Cardiac fibroblast (primary cell): ENCODE measurements at regions not wholly inside any gene's neighbourhood (a gene's known extent, or its start where the extent isn't known, plus 50 kb on each side); places are given as distances from the start of the nearest gene placed in this dataset.

ENCODE experiments used
- DNase-seq, 2 donors: peaks; one replicate each; pipeline versions ENCODE4 v3.0.0 to v3.0.0-alpha.2; 2010; ENCODE audit warnings: low read depth in 2 of 2
- H3K4me3 ChIP-seq, 2 donors: replicated peaks in 1 of 2; 1 replicate in 1 of 2; 2 replicates in 1 of 2; pipeline ENCODE4 v1.5.1; 2011; ENCODE audit warnings: low read depth in 2 of 2, low read length in 2 of 2, mild to moderate bottlenecking in 2 of 2, moderate library complexity in 1 of 2
- TF ChIP-seq, protein P1 (sequence below): IDR thresholded peaks from one replicate; pipeline ENCODE4 v1.5.1; 2011; ENCODE audit warnings: low read depth, mild to moderate bottlenecking, low read length, inconsistent platforms

DNA sequence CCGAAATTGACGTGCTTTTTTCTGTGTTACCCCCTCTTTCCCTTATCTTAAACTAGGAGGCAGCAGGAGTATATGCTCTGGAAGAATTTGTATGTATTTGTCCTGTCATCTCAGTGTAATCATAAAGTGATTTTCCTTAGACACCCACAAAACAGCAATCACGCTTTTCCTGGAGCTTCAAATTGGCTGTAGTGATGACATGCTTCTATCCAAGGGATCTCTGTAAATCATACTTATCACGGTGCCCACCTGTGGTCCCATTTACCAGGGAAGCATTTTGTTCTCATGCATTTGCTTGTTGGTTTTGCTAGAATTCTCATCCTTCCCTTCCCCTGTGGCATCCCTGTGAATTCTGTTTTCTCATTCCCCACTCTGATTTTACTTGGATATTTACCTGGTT lies 220.8 kb upstream of the THUMPD2 start:
- no peak for DNase-seq
- TF ChIP-seq, protein P1, sequence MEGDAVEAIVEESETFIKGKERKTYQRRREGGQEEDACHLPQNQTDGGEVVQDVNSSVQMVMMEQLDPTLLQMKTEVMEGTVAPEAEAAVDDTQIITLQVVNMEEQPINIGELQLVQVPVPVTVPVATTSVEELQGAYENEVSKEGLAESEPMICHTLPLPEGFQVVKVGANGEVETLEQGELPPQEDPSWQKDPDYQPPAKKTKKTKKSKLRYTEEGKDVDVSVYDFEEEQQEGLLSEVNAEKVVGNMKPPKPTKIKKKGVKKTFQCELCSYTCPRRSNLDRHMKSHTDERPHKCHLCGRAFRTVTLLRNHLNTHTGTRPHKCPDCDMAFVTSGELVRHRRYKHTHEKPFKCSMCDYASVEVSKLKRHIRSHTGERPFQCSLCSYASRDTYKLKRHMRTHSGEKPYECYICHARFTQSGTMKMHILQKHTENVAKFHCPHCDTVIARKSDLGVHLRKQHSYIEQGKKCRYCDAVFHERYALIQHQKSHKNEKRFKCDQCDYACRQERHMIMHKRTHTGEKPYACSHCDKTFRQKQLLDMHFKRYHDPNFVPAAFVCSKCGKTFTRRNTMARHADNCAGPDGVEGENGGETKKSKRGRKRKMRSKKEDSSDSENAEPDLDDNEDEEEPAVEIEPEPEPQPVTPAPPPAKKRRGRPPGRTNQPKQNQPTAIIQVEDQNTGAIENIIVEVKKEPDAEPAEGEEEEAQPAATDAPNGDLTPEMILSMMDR = no peak
- no peak overlapping the region for H3K4me3 ChIP-seq

DNA sequence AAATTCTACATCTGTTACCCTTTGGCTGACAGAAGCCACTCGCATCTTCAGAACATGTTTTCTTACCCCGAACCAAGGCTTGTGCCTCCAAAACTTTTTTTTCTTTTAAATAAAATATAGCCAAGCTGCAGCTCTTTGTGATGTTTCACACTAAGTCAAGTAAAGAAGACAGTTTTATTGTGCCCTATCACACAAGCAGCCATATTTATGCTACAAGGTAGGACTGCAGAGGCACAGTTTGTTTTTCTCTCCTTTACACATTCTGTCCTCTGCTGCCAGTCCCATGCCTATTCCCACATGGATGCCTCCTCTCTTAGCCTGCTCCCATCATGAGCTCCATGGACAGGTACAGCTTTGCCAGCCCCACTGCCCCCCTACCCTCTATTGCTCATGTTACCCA lies 219.6 kb upstream of the THUMPD2 start:
- no peak for DNase-seq
- TF ChIP-seq, protein P1 = no peak
- H3K4me3 ChIP-seq = no peak overlapping the region

DNA sequence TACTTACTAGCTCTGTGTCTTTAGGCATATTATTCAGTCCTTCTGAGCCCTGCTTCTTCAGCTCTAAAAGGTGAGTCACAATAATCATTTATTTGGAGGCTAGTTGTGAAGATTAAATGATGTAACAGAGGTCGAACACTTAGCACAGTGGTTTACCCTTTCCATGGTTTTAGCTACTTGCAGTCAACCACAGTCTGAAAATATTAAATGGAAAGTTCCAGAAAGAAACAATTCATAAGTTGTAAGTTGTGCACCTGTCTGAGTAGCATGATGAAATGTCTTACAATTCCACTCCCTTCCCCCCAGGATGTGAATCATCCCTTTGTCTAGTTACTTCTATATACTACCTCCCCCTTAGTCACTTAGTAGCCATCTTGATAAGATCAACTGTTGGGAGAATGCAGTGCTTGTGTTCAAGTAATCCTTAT lies 217.6 kb upstream of the THUMPD2 start:
- no peak overlapping the region for H3K4me3 ChIP-seq
- DNase-seq = peak; percentile 48 to 94
- TF ChIP-seq, protein P1 = no peak

DNA sequence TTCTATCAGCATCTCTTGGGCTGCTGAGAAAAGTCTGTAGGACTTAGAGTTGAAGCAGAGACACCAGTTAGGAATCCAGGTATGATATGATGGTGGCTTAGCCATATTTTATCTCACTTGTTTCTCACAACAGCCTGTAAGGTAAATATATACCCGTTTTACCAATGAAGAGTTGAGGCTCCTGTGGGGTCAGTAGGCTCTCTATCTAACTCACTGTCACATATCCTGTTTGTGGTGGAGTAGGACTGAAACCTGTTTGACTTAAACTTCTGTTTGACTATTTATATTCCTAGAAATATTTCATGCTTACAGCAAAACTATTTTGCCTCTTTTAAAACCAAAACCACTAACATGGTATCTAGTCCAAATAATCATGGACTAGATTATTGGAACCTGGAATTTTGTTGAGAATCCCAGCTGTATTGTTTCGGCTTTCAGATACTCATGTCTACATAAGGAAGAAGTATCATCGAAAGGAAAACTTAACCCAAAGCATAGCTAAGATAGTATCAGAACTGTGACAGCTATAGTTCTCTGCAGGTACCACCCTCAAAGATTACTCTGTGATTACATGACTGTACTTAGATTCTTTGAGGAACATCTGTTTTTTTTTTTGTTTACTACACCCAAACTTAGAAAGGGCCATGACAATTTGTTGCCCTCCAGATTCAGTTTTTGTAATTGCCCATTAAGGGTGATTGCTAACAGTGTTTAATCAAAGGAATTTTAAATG lies 216.1 kb upstream of the THUMPD2 start:
- TF ChIP-seq, protein P1 = no peak
- no peak for DNase-seq
- no peak overlapping the region for H3K4me3 ChIP-seq

DNA sequence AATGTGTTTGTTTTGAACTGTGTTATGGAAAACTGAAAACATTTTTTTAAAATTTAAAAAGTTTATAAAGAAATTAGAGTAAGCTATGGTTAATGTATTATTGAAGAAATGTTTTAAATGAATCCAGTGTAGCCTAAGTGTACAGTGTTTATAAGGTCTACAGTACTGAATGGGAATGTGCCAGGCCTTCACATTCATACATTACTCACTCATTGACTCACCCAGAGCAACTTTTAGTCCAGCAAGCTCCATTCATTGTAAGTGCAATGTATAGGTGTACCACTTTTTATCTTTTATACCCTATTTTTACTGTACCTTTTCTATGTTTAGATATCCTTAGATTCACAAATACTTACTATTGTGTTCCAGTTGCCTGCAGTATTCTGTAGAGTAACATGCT lies 215.1 kb upstream of the THUMPD2 start:
- peak; percentile 51 to 86 for DNase-seq
- TF ChIP-seq, protein P1 = no peak

DNA sequence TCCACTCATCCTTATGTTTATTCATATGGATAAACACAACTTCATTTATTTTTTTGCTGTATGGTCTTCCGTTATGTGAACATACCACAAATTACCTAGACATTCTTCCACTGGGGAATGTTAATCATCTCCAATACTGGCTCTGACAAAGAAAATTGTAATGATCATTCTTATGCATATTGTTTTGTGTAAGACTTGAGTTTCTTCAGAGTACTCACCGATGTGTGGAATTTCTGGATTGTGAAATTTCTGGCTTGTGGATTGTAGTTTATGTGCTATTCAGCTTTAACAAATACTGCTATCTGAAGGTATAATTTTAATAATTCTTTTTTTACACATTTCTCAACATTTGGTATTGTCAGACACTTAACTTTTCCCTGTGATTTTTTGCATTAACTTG lies 212.2 kb upstream of the THUMPD2 start:
- DNase-seq = peak; percentile 56 to 80
- no peak overlapping the region for H3K4me3 ChIP-seq

More for the DNA sequence above, 215.1 kb upstream of the THUMPD2 start:
- no peak overlapping the region for H3K4me3 ChIP-seq

More for the DNA sequence above, 212.2 kb upstream of the THUMPD2 start:
- TF ChIP-seq, protein P1 = no peak
